AG04449 (cell line): ENCODE measurements at regions not wholly inside any gene's neighbourhood (a gene's known extent, or its start where the extent isn't known, plus 50 kb on each side); places are given as distances from the start of the nearest gene placed in this dataset.

Experiments used
- CTCF ChIA-PET: fragments of 350-600 bp; formaldehyde crosslinking; extraction: SDS; loops from one replicate; lab custom pipeline; 2021; ENCODE audit warnings: antibody characterized with exemption; lab: Yijun Ruan, JAX
- POLR2A ChIA-PET: fragments of 400-600, 350-600 bp; formaldehyde crosslinking; extraction: SDS; loops from one replicate; lab custom pipeline; 2020; ENCODE audit warnings: antibody characterized with exemption, inconsistent platforms; lab: Yijun Ruan, JAX
- DNase-seq: peaks from one replicate; pipeline ENCODE4 v3.0.0-alpha.2; 2010; ENCODE audit warnings: low read depth, low spot score
- H3K4me3 ChIP-seq: 2 replicates; pipeline ENCODE4 v1.5.1; 2011; ENCODE audit warnings: low read depth, mild to moderate bottlenecking, control low read depth, low read length
- CTCF ChIP-seq: IDR thresholded peaks from one replicate; pipeline ENCODE4 v1.5.1; 2011; ENCODE audit warnings: mild to moderate bottlenecking, moderate library complexity, low read length, control low read depth, inconsistent platforms; ENCODE audit not compliant: insufficient read depth; ENCODE audit errors: missing control alignments

- no peak for DNase-seq
- POLR2A ChIA-PET: no interaction called here
- TF ChIP-seq CTCF: peak; percentile 17
Measured at GRCh38 chr5:98111686-98112085, 661.8 kb upstream of the RGMB start.

GRCh38 chr5:98121036-98121936 is 652.2 kb upstream of the RGMB start:
- DNase-seq: no peak
- TF ChIP-seq CTCF: no peak
- CTCF ChIA-PET: no interaction called here

More at GRCh38 chr5:98111686-98112085, 661.8 kb upstream of the RGMB start:
- CTCF ChIA-PET: no interaction called here
- H3K4me3 ChIP-seq: no peak overlapping the region

GRCh38 chr5:98128271-98128670 is 645.2 kb upstream of the RGMB start:
- ChIA-PET POLR2A (interaction anchor here (0.6 kb wide), 1 partner anchor 256 kb away, joined by 9 read pairs; no protein-coding TSS in a partner anchor), CTCF (interaction anchor here (0.5 to 1.0 kb wide), 2 partner anchors 29 to 897 kb away, joined by 3 read pairs; no protein-coding TSS in a partner anchor)
- TF ChIP-seq CTCF: no peak
- DNase-seq: no peak
- H3K4me3 ChIP-seq: no peak overlapping the region

More at GRCh38 chr5:98121036-98121936, 652.2 kb upstream of the RGMB start:
- H3K4me3 ChIP-seq: no peak overlapping the region
- POLR2A ChIA-PET: no interaction called here

- no peak for DNase-seq
- ChIA-PET POLR2A (no interaction called here), CTCF (interaction anchor here (1.0 kb wide), 1 partner anchor 898 kb away, joined by 3 read pairs; no protein-coding TSS in a partner anchor)
- TF ChIP-seq CTCF: no peak
- no peak overlapping the region for H3K4me3 ChIP-seq
Measured at GRCh38 chr5:98128846-98129245, 644.6 kb upstream of the RGMB start.

- no peak for DNase-seq
- CTCF ChIA-PET: no interaction called here
- POLR2A ChIA-PET: no interaction called here
- no peak for TF ChIP-seq CTCF
- H3K4me3 ChIP-seq: no peak overlapping the region
Measured at GRCh38 chr5:98130261-98131035, 643.0 kb upstream of the RGMB start.

GRCh38 chr5:98144116-98144515 is 629.3 kb upstream of the RGMB start:
- TF ChIP-seq CTCF: no peak
- CTCF ChIA-PET: no interaction called here
- no peak for DNase-seq
- H3K4me3 ChIP-seq: no peak overlapping the region
- POLR2A ChIA-PET: no interaction called here
